ENCODE measurements at regions not wholly inside any gene's neighbourhood (a gene's known extent, or its start where the extent isn't known, plus 50 kb on each side); places are given as distances from the start of the nearest gene placed in this dataset.

DNA sequence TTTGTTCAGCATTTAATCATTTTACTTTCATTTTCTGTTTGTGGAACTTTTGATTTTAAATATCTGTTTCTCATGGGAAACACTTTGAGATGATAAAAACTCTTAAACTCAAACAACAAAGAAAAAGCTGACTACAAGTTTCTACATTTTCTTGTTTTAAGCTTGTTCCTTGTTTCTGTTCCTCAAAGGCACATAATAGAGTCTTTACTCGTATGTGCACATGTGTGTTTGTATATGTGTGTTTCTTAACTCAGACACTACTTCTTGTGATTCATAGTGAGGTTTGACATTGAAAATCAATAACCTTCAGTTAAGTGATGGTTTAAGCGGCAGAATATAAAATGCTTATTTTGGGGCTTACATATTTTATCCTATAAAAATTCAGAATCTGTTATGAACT lies 786.7 kb upstream of the EPHA6 start:
- ChIA-PET CTCF (no interaction called here), POLR2A (no interaction called here)
- no peak for DNase-seq (ENCODE audit: extremely low spot score)
- TF ChIP-seq CTBP1 (IDR thresholded peaks at IDR 0.05; ENCODE audit: borderline replicate concordance) (no peak), FOXA1 (IDR thresholded peaks at IDR 0.05) (no peak), HDGF (IDR thresholded peaks at IDR 0.05; ENCODE audit: borderline replicate concordance) (no peak), ELF4 (IDR thresholded peaks at IDR 0.05) (no peak), ARNT (IDR thresholded peaks at IDR 0.05) (no peak), TARDBP (IDR thresholded peaks at IDR 0.05) (no peak), L3MBTL2 (conservative IDR thresholded peaks at IDR 0.05) (no peak), ZNF384 (IDR thresholded peaks at IDR 0.05) (no peak), NFRKB (IDR thresholded peaks at IDR 0.05) (no peak), FOXK2 (IDR thresholded peaks at IDR 0.05) (no peak), FOXM1 (IDR thresholded peaks at IDR 0.05; ENCODE audit: borderline replicate concordance) (no peak), LEF1 (IDR thresholded peaks at IDR 0.05; ENCODE audit: borderline replicate concordance) (no peak)

DNA sequence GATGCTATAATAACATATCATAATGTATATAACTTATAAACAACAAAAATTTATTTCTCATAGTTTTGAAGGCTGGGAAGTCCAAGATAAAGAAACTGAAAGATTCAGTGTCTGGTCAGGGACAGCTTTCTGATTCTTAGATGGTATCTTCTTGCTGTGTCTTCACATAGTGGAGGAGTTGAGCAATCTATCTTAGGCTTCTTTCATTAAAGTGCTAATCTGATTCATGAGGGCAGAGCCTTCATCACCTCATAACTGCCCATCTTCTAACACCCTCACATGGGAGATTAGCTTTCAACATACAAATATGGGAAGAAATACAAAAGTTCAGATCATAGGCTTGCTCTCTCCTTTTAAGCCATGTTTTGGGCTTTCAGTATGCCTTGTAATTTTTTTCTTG lies 774.8 kb upstream of the EPHA6 start:
- TF ChIP-seq FOXM1 (IDR thresholded peaks at IDR 0.05; ENCODE audit: borderline replicate concordance) (no peak), ELF4 (IDR thresholded peaks at IDR 0.05) (no peak), SUZ12 (IDR thresholded peaks at IDR 0.05) (no peak), ARNT (IDR thresholded peaks at IDR 0.05) (no peak), CTBP1 (IDR thresholded peaks at IDR 0.05; ENCODE audit: borderline replicate concordance) (no peak), TARDBP (IDR thresholded peaks at IDR 0.05) (no peak), L3MBTL2 (conservative IDR thresholded peaks at IDR 0.05) (no peak), SP1 (IDR thresholded peaks at IDR 0.05) (no peak), FOXK2 (IDR thresholded peaks at IDR 0.05) (no peak), BHLHE40 (IDR thresholded peaks at IDR 0.05; ENCODE audit: borderline replicate concordance) (no peak), NFRKB (IDR thresholded peaks at IDR 0.05) (no peak), ZNF384 (IDR thresholded peaks at IDR 0.05) (no peak), HDGF (IDR thresholded peaks at IDR 0.05; ENCODE audit: borderline replicate concordance) (no peak)
- TF ChIP-seq, protein P1, sequence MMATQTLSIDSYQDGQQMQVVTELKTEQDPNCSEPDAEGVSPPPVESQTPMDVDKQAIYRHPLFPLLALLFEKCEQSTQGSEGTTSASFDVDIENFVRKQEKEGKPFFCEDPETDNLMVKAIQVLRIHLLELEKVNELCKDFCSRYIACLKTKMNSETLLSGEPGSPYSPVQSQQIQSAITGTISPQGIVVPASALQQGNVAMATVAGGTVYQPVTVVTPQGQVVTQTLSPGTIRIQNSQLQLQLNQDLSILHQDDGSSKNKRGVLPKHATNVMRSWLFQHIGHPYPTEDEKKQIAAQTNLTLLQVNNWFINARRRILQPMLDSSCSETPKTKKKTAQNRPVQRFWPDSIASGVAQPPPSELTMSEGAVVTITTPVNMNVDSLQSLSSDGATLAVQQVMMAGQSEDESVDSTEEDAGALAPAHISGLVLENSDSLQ (IDR thresholded peaks at IDR 0.05), result no peak
- ChIA-PET CTCF (no interaction called here), POLR2A (no interaction called here)
- no peak for DNase-seq (ENCODE audit: extremely low spot score)

DNA sequence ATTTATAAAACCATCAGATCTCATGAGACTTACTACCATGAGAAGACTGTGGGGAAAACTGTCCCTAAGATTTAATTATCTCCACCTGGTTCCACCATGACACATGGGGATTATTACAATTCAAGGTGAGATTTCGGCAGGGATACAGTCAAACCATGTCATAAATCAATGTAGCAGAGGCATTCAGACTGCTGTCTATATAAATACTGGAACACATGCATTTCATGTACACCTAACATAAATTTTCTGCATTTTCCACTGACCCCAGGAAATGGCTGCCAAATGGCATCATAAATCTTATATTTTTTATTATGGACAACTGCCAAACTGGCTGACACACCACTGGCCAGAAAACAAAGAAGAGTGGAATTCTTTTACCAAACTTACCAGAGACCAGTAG lies 755.1 kb upstream of the EPHA6 start:
- ChIA-PET CTCF (no interaction called here), POLR2A (no interaction called here)
- DNase-seq (ENCODE audit: extremely low spot score), result no peak
- no peak for TF ChIP-seq FOXA1 (IDR thresholded peaks at IDR 0.05)
- TF ChIP-seq, protein P1 (IDR thresholded peaks at IDR 0.05), result peak; percentile 16; the same call in 1 of the 2 replicates

DNA sequence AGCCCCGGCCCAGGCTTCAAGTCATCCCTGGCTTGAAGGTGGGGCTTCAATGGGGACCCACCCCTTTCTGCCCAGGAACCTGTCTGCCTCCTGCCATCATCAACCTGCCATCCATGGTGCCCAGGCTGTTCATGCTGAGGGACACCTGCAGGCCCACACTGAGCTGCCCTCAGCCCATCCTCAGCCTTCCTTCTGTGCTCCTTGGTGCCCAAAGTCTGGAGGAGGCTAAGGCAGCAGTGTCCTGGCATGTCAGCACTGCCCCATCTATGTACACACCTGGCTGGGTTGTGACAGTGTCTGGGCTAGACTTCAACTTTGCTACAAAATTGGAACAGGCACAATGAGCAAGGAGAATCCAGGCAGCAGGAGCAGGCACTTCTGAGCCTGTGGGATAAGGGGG lies 745.3 kb upstream of the EPHA6 start:
- no peak for TF ChIP-seq L3MBTL2 (conservative IDR thresholded peaks at IDR 0.05)
- no peak for TF ChIP-seq SP1 (IDR thresholded peaks at IDR 0.05)
- TF ChIP-seq FOXM1 (IDR thresholded peaks at IDR 0.05; ENCODE audit: borderline replicate concordance), result no peak
- DNase-seq (ENCODE audit: extremely low spot score), result no peak
- POLR2A ChIA-PET, result no interaction called here
- CTCF ChIA-PET, result no interaction called here

DNA sequence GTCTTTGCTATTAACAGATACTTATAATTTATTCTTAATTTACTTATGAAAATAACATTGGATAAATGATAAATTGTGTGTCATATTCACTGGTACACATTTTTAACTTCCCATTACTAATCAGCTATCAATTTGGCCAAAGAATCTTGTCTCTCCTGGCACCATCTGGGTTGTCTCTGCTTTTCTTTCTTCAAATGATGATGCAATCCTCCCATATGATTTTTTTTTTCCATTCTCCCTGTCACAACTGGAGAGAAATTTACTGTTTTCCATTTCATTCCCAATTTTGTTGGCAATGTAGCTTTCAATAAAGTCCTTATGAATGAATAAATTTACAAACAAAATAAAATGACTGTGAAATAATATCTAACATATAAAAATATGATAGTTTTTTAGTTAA lies 743.7 kb upstream of the EPHA6 start:
- POLR2A ChIA-PET, result no interaction called here
- CTCF ChIA-PET, result no interaction called here
- no peak for DNase-seq (ENCODE audit: extremely low spot score)
- TF ChIP-seq FOXA1 (IDR thresholded peaks at IDR 0.05) (no peak), LEF1 (IDR thresholded peaks at IDR 0.05; ENCODE audit: borderline replicate concordance) (no peak), L3MBTL2 (conservative IDR thresholded peaks at IDR 0.05) (no peak), FOXK2 (IDR thresholded peaks at IDR 0.05) (no peak)

DNA sequence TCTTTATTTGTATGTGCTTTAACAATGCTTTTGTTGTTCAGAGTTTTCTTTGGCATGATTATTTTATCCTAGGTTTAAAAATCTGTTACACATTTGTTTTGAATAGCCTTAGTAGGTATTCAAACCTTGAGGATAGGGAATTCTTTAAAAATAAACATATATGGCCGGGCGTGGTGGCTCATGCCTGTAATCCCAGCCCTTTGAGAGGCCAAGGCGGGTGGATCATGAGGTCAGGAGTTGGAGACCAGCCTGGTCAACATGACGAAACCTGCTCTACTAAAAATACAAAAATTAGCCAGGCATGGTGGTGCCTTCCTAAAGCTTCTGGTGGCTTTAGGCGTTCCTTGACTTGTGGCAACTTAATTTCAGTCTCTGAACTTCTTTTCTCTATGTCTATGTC lies 743.3 kb upstream of the EPHA6 start:
- ChIA-PET POLR2A (no interaction called here), CTCF (no interaction called here)
- DNase-seq (ENCODE audit: extremely low spot score), result no peak
- TF ChIP-seq ARNT (IDR thresholded peaks at IDR 0.05) (no peak), LEF1 (IDR thresholded peaks at IDR 0.05; ENCODE audit: borderline replicate concordance) (no peak), FOXK2 (IDR thresholded peaks at IDR 0.05) (no peak), ZNF384 (IDR thresholded peaks at IDR 0.05) (no peak), SP1 (IDR thresholded peaks at IDR 0.05) (no peak), ELF4 (IDR thresholded peaks at IDR 0.05) (no peak), TARDBP (IDR thresholded peaks at IDR 0.05) (no peak), CTBP1 (IDR thresholded peaks at IDR 0.05; ENCODE audit: borderline replicate concordance) (no peak), NFRKB (IDR thresholded peaks at IDR 0.05) (no peak), FOXA1 (IDR thresholded peaks at IDR 0.05) (no peak), L3MBTL2 (conservative IDR thresholded peaks at IDR 0.05) (no peak), SUZ12 (IDR thresholded peaks at IDR 0.05) (no peak), FOXM1 (IDR thresholded peaks at IDR 0.05; ENCODE audit: borderline replicate concordance) (no peak), HDGF (IDR thresholded peaks at IDR 0.05; ENCODE audit: borderline replicate concordance) (no peak), BHLHE40 (IDR thresholded peaks at IDR 0.05; ENCODE audit: borderline replicate concordance) (no peak)
- TF ChIP-seq, protein P1 (IDR thresholded peaks at IDR 0.05), result no peak

DNA sequence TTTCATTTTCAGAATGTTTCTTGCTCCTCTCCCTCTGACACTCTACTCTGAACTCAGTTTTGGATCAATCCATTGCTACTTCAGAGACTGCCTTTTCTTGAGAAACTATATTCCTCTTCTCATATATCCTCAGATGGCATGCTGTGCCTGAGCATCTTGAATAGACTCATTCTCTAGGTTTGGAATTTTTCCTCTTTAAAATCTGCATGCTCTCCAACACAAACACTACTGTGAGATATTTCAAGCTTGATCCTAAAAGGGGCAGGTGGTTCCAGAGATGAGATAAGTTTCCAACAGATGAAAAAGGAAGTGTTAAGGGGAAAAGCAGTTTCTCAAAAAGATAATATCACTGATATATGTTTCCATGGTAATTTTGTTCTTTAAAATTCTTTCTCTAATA lies 742.2 kb upstream of the EPHA6 start:
- DNase-seq (ENCODE audit: extremely low spot score), result no peak
- TF ChIP-seq SUZ12 (IDR thresholded peaks at IDR 0.05), result no peak
- no peak for TF ChIP-seq SP1 (IDR thresholded peaks at IDR 0.05)
- TF ChIP-seq ARNT (IDR thresholded peaks at IDR 0.05), result no peak
- no peak for TF ChIP-seq ZNF384 (IDR thresholded peaks at IDR 0.05)
- no peak for TF ChIP-seq CTBP1 (IDR thresholded peaks at IDR 0.05; ENCODE audit: borderline replicate concordance)
- no peak for TF ChIP-seq FOXA1 (IDR thresholded peaks at IDR 0.05)
- TF ChIP-seq FOXK2 (IDR thresholded peaks at IDR 0.05), result no peak
- no peak for TF ChIP-seq HDGF (IDR thresholded peaks at IDR 0.05; ENCODE audit: borderline replicate concordance)
- TF ChIP-seq LEF1 (IDR thresholded peaks at IDR 0.05; ENCODE audit: borderline replicate concordance), result no peak
- no peak for TF ChIP-seq BHLHE40 (IDR thresholded peaks at IDR 0.05; ENCODE audit: borderline replicate concordance)
- TF ChIP-seq, protein P1 (IDR thresholded peaks at IDR 0.05), result no peak
- no peak for TF ChIP-seq TARDBP (IDR thresholded peaks at IDR 0.05)
- POLR2A ChIA-PET, result no interaction called here
- CTCF ChIA-PET, result no interaction called here
